ENCODE measurements at regions not wholly inside any gene's neighbourhood (a gene's known extent, or its start where the extent isn't known, plus 50 kb on each side); places are given as distances from the start of the nearest gene placed in this dataset.

DNA sequence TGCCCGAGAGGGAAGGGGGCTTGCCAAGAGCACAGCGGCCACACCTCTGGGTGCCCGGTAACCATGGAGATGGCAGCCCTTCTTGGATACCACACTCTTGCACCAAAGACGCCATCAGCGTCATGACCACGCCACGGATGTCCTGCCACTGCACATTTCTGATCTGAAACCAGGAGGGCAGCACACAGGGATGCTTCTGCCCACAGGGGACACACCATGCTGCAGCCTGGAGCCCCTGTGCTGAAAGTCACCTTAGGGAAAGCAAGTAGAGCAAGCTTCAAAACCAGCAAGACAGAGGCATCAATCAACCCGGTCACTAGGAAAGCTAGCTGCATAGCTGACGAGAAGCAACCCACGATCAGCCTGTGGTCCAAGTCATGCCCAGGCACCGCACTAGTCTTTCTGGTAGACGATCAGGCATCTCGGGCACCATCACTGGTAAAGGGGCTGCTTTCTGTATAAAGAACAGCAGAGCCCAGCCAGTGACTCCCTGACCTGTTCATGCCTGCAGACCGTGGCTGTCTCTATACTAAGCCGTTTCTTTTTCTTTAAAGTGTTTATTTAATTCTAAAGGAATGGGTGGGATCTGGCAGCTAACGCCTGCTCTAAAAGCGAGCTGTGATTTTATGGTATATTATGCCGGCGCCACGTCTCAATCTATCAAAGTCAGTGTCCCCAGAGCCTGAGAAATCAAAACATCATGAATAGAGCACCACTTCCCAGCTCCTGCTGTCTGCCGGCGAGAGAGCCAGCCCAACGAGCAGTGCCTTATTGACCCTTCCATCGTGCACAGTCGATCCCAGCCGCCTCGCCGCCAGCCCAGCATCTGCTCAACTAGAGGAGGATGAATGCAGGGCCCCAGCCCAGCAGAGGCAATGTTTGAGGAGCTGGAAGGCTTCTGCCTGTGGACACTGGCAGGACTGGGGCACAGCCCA, 244.7 kb downstream of the RBFOX3 start:
- DNase-seq = no peak

DNA sequence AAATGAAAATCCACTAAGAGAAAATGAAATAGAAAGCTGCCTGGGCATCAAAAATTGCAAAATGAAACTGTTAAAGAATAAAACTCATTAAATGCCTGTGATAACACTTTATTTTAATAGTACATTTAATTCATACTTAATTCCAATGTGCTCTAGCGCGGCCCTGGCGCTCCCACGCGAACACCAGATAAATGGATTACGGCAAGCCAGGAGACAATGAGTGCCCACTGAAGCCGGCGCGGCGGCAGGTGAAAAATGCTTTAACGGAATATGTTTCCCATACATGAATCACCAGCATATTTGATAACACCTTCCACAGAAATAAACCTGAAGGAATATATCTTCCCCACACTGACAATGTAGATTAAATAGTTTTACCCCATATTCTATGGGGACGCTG, 245.5 kb downstream of the RBFOX3 start:
- no peak for DNase-seq

- no peak for DNase-seq
Observed at GRCh38 chr17:79364315-79365094, 246.3 kb downstream of the RBFOX3 start.

- no peak for DNase-seq
Observed at GRCh38 chr17:79363552-79364275, 247.1 kb downstream of the RBFOX3 start.

GRCh38 chr17:79362772-79363305, 248.0 kb downstream of the RBFOX3 start:
- DNase-seq = no peak

DNA sequence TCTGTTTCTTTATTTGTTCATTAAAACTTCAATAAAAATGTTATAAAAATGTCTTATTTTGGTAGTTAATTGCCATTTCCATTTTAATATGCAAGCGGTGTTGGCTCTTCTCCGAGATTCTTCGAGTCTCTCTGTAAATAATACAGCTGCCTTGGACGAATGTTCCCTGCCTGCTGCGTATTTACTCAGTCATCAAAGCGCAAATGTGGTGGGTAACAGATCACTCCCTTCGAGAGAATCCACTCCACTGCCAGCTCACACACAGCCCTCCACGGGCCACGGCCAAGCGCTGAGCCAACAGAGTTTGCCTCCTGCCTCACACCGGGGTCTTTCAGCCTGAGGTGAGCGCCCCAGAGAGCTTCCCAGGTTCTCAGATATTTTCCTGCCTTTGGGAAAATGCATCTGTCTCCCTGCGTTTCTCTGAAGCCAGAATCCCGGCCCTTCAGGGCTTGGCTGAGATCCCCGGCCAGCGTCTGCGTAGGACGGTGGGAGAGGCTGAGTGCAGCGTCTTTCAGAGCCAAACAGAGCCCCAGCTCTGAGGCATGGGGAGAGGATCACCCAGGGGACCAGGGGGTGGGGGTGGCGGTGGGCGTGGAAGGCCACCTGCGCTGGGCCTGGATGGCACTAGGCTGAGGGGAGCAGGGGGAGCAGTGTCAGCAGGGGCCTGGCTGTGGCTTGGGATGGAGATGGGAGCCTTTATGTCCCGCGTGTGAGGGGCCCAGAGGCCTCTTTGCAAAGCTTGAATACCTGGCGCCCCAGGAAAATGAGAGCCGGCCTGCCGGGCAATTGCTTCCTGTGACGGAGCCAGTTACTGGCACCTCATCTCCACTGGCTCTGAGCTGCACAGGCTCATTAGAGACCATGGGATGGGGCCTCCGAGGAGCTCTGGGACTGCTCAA, 248.7 kb downstream of the RBFOX3 start:
- no peak for DNase-seq

DNA sequence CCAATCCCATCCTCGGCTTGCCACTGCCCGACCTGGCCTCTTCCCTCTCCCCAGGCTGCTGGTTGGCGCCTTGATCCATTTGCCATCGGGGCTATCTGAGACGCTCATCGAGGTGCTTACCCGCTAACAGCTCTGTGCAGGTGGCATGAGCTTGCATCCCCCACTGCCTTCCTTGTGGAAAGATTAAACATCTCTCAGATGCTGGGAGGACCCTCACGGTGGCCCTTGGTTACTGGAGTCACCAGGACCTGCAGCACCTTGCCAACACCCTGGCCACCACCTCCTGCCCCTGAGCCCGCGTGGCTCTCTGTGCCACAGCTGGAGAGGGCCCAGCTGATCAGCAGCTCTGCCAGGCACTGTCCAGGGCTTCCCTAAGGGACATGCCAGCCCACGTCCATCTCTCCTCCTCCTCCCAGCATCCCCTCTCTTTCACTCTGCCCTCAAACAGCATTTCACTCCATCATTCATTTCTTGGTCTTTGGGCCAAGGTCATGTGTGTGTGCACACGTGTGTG, 249.6 kb downstream of the RBFOX3 start:
- DNase-seq = no peak

- DNase-seq = no peak
Observed at GRCh38 chr17:79360196-79360595, 250.7 kb downstream of the RBFOX3 start.

DNA sequence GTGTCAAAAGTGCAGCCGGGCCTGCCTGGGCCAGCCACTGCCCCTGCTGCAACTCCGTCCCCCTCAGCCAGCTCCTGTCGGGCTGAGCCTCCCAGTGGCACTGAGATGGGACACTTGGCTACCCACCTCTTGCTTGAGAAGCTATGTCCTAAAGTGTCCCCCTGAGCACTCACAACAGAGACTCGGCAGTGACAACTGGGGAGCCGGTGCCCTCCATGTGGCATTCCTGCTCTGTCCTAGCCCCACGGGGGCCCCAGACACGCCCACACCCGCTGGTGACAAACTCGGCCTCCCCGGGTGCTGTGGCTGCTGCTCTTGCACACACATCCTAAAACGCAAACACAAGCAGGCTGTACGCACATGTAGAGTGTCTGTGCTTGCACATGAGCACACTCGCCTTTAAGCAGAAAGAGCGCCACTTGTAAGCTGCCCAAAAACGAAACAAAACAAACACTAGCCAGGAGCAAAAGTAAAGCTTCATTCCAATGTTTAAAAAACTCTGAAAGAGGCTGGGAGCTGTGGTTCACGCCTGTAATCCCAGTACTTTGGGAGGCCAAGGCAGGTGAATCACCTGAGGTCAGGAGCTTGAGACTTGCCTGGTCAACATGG, 253.9 kb downstream of the RBFOX3 start:
- DNase-seq = no peak

- no peak for DNase-seq
Observed at GRCh38 chr17:79355165-79355564, 255.7 kb downstream of the RBFOX3 start.

GRCh38 chr17:79354173-79354820, 256.6 kb downstream of the RBFOX3 start:
- DNase-seq = no peak

DNA sequence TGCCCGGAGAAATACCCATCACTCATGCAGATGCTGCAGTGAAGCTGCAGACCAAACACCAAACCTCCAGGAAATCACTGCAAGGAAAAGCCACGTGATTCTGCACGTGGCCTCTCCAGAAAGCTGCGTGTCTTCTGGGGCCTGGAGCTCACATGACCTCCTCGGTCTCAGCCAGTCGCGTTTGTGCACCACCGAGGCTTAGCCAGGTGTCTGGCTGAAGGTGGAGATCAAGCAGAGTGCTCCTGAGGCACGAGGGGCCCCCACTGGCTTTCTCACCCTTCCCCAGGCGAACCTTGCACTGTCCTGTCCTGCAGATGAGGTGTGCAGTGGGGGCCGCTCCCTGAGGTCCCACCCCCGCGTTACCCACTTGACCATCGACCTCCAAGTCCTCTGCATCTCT, 257.3 kb downstream of the RBFOX3 start:
- no peak for DNase-seq

DNA sequence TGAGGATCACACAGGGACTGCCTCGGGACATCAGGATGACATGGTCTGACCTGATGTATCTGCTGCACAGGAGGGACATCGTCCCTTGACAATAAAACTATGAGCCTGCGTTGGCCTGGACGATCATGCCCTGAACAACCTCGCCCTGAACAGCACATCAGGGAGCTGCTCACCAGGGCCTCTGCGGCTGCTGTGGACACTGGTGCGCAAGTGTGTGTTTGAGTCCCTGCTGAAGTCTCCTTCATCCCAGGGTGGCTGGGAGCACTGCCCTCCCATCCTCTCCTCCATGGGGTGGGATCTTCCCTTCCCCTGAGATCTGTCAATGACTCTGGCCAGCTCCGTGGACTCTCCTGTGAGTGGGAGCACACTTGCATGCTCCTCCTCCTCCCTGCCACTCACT, 257.8 kb downstream of the RBFOX3 start:
- DNase-seq = no peak

DNA sequence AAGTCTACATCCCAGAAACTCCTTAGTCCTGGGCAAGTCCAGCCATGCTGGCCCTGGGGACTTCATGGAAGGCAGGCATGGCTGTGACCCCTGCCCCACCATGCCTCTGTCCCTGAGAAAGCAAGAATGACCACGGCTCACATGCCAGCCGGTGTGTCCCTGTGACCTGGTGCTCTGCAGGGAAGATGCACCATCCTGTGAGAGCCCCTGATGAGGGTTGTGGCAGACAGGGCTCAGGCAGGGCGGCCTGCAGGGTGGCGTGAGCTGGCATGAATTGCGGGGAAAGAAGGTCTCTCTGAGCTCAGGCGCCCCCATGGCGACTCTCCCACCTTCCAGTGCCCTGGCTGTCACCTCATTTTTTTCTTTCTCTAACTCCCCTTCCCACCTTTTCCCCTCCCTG, 260.3 kb downstream of the RBFOX3 start:
- DNase-seq = no peak

GRCh38 chr17:79349506-79350400, 261.1 kb downstream of the RBFOX3 start:
- DNase-seq = no peak

GRCh38 chr17:79342376-79342775, 267.8 kb downstream of the ENGASE start:
- no peak for DNase-seq

DNA sequence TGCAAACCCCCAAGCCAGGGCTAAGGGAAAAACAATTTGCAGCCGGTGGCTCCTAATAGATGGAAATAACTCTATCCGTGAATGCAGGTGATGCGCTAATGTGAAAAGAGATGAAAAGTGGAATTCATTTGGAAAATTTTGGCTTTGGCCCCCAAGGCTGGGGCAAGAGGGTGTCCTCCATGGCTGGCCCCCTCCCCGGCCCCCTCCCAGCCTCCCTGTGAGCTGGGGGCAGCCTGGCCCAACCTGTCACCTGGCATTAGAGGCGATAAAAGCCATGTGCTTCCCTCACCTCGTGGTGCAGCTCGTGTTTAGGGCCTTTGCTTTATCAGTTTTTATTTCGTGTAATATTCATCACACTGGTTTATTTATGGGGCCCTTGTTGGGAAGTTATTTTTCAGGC, 267.2 kb downstream of the ENGASE start:
- no peak for DNase-seq

DNA sequence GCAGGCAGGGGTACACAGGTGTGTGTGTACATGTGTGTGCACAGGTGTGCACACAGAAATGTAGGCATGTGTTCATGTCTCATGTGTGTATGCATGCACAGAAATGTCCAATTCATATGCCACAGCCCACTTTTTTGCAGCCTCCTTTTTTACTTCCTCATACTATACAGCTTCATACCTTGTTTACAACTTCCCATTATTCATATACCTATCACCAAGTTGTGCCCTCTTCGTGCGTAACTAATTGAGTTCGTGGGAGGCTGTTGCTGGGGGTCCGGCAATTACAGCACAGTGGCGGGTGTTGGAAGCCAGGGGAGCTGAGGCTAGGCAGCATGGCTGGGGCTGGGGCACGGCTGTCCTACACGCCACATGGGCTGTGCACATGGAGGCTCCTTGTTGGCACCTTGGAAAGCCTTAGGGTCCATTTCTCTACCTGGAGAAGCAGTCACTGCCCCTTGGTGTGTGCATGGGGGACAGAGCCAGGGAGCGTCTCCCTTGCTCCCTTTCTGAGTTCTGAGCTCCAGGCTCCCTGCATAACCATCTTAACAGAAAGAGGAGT, 266.7 kb downstream of the ENGASE start:
- DNase-seq = no peak
